ENCODE measurements at regions not wholly inside any gene's neighbourhood (a gene's known extent, or its start where the extent isn't known, plus 50 kb on each side); places are given as distances from the start of the nearest gene placed in this dataset.

DNA sequence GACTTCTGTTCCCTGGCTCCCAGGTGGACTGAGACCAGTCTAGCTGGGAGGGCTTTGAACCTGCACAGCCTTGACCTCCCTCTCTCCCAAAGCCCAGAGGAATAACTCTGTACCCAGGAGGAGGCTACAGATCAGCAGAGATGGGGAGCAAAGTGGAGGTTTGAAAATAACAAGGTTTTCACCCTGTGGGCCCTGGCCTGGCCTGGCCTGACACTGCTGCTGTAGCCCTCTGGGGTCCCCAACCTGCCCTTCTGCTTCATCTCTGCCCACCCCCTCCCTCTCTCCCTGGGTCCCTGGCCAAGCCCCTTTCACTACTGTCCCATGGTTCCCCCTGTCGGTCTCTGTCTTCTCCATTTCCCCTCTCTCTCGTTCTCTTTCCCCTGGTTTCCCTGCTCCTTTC is 225.2 kb downstream of the BUD13 start:
- TF ChIP-seq, protein P1, sequence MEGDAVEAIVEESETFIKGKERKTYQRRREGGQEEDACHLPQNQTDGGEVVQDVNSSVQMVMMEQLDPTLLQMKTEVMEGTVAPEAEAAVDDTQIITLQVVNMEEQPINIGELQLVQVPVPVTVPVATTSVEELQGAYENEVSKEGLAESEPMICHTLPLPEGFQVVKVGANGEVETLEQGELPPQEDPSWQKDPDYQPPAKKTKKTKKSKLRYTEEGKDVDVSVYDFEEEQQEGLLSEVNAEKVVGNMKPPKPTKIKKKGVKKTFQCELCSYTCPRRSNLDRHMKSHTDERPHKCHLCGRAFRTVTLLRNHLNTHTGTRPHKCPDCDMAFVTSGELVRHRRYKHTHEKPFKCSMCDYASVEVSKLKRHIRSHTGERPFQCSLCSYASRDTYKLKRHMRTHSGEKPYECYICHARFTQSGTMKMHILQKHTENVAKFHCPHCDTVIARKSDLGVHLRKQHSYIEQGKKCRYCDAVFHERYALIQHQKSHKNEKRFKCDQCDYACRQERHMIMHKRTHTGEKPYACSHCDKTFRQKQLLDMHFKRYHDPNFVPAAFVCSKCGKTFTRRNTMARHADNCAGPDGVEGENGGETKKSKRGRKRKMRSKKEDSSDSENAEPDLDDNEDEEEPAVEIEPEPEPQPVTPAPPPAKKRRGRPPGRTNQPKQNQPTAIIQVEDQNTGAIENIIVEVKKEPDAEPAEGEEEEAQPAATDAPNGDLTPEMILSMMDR (IDR thresholded peaks at IDR 0.05): no peak
- TF ChIP-seq ZFX (IDR thresholded peaks at IDR 0.05; ENCODE audit: borderline replicate concordance): no peak

Data from 22Rv1 (cell line).